ENCODE measurements at regions not wholly inside any gene's neighbourhood (a gene's known extent, or its start where the extent isn't known, plus 50 kb on each side); places are given as distances from the start of the nearest gene placed in this dataset.

DNA sequence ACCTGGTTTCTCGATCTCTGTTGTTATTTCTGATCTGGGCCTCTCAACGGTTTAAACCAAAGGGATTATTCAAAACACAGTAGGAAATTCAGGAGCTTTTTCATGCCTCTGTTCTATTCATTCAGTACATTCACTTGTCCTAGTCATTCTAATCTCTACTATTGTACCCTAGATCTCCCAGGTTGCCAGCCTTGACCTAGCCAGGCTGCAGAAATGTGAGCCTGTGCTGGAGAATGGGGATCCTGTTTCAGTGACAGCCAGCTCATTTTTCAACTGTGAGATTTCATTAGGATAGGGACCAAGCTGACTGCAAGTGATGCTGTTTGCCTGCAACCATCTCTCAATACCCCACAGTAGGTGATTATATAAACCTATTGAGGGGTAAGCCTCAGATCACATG, 186.2 kb downstream of the CMPK2 start:
- ChIA-PET POLR2A (no interaction called here), CTCF (no interaction called here), RAD21 (ENCODE audit: low non-redundant PET in 1 of 2, low total read pairs in 2 of 2, uncharacterized antibody in 2 of 2, unreplicated experiment in 2 of 2) (no interaction called here)
- Histone ChIP-seq H3K9ac (ENCODE audit: low read length) (no peak overlapping the region), H3K27ac (ENCODE audit: low read depth, low read length) (no peak overlapping the region), H3K36me3 (ENCODE audit: control insufficient read depth in 1 of 2, insufficient read depth in 2 of 2, low read length in 2 of 2) (no peaks in the 10 kb centered on the region), H3K79me2 (ENCODE audit: insufficient read depth, low read length) (no peaks in the 10 kb centered on the region), H3K4me2 (ENCODE audit: low read length) (no peak overlapping the region), H3K9me3 (ENCODE audit: control insufficient read depth in 1 of 2, insufficient read depth in 1 of 2, low read depth in 1 of 2, low read length in 2 of 2) (no peaks in the 10 kb centered on the region; a peak in 1 of 4 replicates), H3K4me1 (ENCODE audit: control insufficient read depth in 1 of 2, insufficient read depth in 2 of 2, low read length in 2 of 2) (no peaks in the 10 kb centered on the region), H2AFZ (ENCODE audit: low read depth, low read length, poor library complexity, severe bottlenecking) (no peak overlapping the region), H3K27me3 (ENCODE audit: insufficient read depth, low read length) (no peaks in the 10 kb centered on the region), H3K4me3 (replicated peaks in 1 of 2; ENCODE audit: low read depth in 1 of 2, low read length in 2 of 2) (no peak overlapping the region), H3K9me2 (ENCODE audit: insufficient read depth) (no peaks in the 10 kb centered on the region), H4K20me1 (ENCODE audit: insufficient read depth) (no peaks in the 10 kb centered on the region)
- BruUV-seq (replicated peaks) = no TSS peak
- intact Hi-C loops (cut with micrococcal nuclease) = no loop called here
- ATAC-seq (no peak), DNase-seq (ENCODE audit: low read depth, low spot score) (no peak)
- TF ChIP-seq SP1 (IDR thresholded peaks at IDR 0.05; ENCODE audit: low read depth) (no peak), EZH2 (IDR thresholded peaks at IDR 0.05) (no peak), CBX3 (IDR thresholded peaks at IDR 0.05; ENCODE audit: low read depth) (no peak), YY1 (IDR thresholded peaks at IDR 0.05; ENCODE audit: extremely low read depth, insufficient replicate concordance, low read depth, low read length) (no peak), SIN3A (IDR thresholded peaks at IDR 0.05; ENCODE audit: low read depth) (no peak), EZH2phosphoT487 (IDR thresholded peaks at IDR 0.05; ENCODE audit: borderline replicate concordance) (no peak), POLR2A (IDR thresholded peaks at IDR 0.05; ENCODE audit: borderline replicate concordance, extremely low read depth, insufficient read depth, insufficient read length) (no peak), CTCF (IDR thresholded peaks at IDR 0.05 in 2 of 3, conservative IDR thresholded peaks at IDR 0.05 in 1 of 3; ENCODE audit: borderline replicate concordance in 1 of 3, insufficient read depth in 1 of 3, low read depth in 2 of 3, low read length in 2 of 3) (no peak), JUND (IDR thresholded peaks at IDR 0.05) (no peak), ZBTB33 (IDR thresholded peaks at IDR 0.05; ENCODE audit: extremely low read depth, insufficient replicate concordance, low read length) (no peak), RAD21 (IDR thresholded peaks at IDR 0.05; ENCODE audit: low read depth) (no peak), ZNF274 (IDR thresholded peaks at IDR 0.05; ENCODE audit: low read depth, low read length) (no peak), ELF1 (IDR thresholded peaks at IDR 0.05; ENCODE audit: borderline replicate concordance, low read depth) (no peak), SRF (IDR thresholded peaks at IDR 0.05; ENCODE audit: low read depth) (no peak), POLR2AphosphoS5 (IDR thresholded peaks at IDR 0.05; ENCODE audit: low read depth, low read length) (no peak)
- TF ChIP-seq, protein P1, sequence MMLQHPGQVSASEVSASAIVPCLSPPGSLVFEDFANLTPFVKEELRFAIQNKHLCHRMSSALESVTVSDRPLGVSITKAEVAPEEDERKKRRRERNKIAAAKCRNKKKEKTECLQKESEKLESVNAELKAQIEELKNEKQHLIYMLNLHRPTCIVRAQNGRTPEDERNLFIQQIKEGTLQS (IDR thresholded peaks at IDR 0.05) = no peak
- TF ChIP-seq, protein P2, sequence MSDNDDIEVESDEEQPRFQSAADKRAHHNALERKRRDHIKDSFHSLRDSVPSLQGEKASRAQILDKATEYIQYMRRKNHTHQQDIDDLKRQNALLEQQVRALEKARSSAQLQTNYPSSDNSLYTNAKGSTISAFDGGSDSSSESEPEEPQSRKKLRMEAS (IDR thresholded peaks at IDR 0.05) = no peak

Data from HCT116 (cell line).